HG03521 (cell line): ENCODE measurements at regions not wholly inside any gene's neighbourhood (a gene's known extent, or its start where the extent isn't known, plus 50 kb on each side); places are given as distances from the start of the nearest gene placed in this dataset.

Experiments
- ATAC-seq: cut with Tn5 transposase; IDR thresholded peaks from one replicate; pipeline ENCODE4 v1.9.1; 2021; ENCODE audit warnings: mild to moderate bottlenecking, moderate library complexity; ENCODE audit not compliant: unreplicated experiment

DNA sequence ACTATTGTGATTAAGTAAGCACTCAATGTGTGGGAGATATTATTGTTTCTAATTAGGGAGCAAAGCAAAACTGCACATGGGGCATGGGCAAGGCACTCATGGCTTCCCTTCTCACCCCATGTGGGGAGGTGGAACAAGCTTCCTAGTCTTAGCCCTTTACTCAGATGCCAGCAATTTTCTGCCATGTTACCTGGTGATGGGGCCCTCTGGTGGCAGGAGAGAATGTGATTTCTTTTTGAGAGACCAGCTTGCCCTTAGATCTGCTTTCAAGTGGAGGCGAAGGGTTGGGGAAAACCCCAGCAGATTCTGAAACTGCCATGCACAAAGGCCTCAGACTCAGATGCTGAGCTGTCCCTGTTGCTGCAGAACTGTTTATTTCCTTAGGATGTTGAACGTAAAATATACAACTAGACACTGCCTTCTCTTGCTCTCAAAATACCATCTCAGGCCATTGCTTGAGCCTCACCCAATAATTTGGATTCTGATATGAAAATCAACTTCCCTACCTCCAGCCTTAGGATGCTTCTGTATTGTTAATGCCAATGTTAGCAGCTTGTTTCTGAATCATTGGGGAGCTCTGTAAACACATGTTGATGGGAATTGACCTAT, 130.2 kb upstream of the TPRG1 start:
- peak; percentile 98 for ATAC-seq

GRCh38 chr3:189042832-189043231, 128.9 kb upstream of the TPRG1 start:
- no peak for ATAC-seq

GRCh38 chr3:189049458-189050236, 122.1 kb upstream of the TPRG1 start:
- no peak for ATAC-seq

DNA sequence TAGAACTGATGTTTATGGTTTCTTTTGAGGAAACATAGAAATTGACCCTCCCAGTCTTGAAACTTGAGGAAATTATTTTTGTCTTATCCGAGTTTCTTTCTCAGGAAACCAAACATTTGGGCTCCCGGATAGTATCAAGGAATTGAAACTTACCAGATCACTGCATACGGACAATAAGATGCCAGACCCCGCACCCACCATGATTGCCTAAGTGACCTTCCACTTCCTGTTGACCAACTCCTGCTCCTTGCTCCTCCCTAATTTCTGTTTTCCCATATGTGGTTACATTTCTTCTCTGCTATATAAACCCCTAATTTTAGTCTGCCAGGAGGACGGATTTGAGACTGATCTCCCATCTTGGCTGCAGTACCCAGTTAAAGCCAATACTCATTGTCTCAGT, 118.4 kb upstream of the TPRG1 start:
- ATAC-seq, result no peak

GRCh38 chr3:189056646-189057335, 115.0 kb upstream of the TPRG1 start:
- no peak for ATAC-seq

DNA sequence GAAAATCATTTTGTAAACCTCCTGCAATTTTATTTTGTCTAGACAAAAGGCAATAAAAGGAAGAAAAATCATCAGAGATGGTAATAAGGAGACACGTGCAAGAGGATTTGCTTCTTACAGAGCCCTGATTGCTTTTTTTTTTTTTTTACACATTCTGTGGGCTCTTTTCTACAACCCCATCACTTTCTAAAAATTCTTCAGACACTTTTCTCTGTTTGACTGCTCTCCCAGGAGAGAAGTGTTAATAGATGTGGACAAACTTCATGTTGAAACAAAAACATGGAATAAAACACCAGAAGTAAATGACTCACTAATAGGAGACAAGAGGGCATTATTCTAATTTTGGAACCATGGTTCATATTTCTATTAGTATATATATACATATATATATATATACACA, 114.4 kb upstream of the TPRG1 start:
- ATAC-seq, result no peak

GRCh38 chr3:189058071-189058470, 113.7 kb upstream of the TPRG1 start:
- no peak for ATAC-seq

GRCh38 chr3:189070965-189071364, 100.8 kb upstream of the TPRG1 start:
- ATAC-seq, result no peak

DNA sequence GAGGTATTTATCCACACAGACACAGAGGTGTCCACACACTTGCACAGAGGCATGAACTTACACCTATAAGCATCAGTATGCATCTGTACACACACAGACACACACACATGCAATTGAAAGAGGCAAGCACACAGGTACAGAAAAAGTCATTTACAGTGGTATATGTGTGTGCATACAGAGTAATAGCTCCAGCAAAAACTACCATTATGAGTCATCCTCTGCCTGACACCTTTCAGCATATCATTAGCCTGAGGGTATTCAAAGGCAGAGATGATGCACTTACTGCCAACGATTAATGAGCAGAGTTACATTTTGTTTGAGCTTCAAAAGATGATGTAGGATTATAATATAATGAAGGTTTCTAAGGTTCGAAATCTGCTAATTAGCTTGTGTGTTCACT, 100.3 kb upstream of the TPRG1 start:
- ATAC-seq, result no peak

DNA sequence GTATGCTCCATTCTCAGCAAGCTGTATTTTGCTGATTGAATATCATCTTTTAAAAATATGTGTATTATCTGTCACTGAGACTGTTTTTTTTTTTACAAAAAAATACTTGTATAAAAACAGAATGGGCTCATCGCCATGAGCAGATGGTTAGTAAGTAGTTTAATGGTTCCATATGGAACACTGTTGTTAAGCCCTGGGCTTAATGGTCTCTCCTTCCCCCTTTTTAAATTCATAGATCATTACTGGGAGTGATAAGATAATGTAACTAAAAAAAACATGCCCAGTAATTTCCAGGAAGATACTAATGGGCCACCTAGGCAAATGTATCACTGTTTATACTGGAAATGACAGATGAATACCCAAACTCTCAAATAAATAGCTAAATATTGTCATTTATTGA, 95.3 kb upstream of the TPRG1 start:
- ATAC-seq, result no peak

DNA sequence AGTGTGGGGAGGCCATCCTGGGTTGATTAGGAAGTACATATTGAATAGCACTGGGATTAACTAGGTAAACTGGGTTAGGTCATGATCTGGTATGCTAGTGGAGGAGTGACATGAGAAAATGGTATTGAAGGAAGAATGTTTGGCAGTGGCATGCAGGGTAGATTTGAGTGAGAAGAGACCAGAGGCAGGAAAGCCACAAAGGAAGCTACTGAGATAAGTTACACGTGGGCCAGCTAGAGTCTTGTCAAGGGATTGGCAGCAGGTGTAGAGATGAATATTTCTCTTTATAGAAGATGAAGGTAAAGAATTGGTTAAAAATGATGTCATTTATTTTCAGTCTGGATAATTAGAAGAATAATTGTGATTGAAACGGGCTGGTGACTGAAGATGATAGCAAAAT, 91.0 kb upstream of the TPRG1 start:
- no peak for ATAC-seq

- no peak for ATAC-seq
Measured at GRCh38 chr3:189082666-189083427, 88.9 kb upstream of the TPRG1 start.

GRCh38 chr3:189084620-189085019, 87.2 kb upstream of the TPRG1 start:
- ATAC-seq, result no peak

- ATAC-seq, result no peak
Measured at GRCh38 chr3:189092547-189092946, 79.2 kb upstream of the TPRG1 start.

DNA sequence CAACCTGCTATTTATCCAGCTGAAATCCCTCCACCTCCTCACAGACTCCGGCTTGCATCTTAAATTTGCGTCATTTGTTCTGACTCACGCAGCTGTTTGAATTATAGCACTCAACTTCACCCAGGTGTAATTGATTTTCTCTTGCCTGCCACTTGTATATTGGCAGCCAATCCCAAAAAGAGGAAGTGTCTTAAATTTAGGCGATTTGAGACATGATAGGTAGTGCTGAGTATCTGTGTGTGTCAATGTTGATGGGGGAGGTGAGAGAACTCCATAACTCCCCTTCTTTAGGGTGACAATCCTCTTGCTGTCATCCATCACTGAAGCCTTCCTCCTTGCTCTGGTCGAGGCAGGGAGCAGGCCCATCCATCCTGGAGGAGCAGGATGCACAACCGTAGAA, 77.2 kb upstream of the TPRG1 start:
- no peak for ATAC-seq

DNA sequence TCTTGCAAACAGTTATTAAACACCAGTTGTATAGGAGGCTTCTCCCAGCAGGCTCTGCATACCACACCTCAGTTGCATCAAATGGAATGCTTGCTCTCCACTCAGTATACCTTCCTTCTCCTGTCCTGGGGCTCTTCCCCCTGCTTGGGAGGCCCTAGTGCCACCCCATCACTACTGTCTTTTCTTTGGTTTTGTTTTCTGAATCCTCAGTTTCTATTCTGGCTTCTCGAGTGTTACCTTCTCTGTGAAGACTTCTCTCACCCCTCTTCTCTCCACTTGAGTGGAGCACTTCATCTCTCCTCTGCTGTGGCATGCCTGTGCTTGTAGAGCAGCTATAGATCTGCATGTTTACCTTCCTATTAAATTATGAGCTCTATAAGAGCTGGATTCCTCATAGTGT, 75.7 kb upstream of the TPRG1 start:
- ATAC-seq, result no peak

DNA sequence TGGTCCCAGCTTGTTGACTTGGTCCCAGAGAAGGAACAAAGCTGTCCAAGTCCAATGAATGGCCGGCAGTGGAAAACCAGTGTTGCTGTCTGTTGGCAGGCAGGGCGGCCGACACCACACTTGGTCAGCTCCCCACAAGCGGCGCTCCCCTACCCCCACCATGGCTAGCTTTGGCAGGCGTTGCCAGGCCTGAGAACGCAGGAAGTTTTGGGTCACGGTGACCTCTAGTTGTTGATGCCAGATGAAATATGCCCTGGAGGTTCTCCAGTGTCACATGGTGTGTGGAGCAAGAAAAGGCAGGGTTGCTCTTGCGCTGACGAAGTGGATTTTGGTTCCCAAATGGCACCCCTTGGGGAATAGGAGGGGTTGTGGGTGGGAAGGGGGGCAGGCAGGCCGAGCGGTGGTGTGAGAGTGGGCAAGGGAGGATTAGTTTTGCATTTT, 72.7 kb upstream of the TPRG1 start:
- no peak for ATAC-seq

- ATAC-seq, result no peak
Measured at GRCh38 chr3:189099505-189100290, 72.1 kb upstream of the TPRG1 start.

GRCh38 chr3:189100866-189101265, 70.9 kb upstream of the TPRG1 start:
- ATAC-seq, result no peak

- no peak for ATAC-seq
Measured at GRCh38 chr3:189101594-189101993, 70.2 kb upstream of the TPRG1 start.

DNA sequence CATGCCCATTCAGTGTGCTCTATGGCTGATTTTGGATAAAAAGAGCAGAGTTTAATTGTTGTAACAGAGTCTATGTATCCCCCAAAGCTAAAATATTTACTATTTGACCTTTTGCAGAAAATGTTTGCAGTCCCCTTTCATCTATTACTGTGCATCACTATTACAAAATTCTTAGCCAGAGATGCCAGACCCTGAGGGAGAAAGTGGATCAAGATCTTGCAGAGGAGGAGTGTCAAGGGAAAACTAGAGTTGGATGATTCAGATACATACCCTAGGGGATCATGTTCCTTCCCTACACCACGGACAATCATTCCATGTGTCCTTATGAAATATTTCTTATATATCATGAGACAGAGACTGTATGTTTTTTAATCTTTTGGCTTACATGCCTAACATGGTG, 68.6 kb upstream of the TPRG1 start:
- ATAC-seq, result no peak
